GM19193 (cell line): ENCODE measurements at regions not wholly inside any gene's neighbourhood (a gene's known extent, or its start where the extent isn't known, plus 50 kb on each side); places are given as distances from the start of the nearest gene placed in this dataset.

Experiments used
- POLR2A ChIP-seq: IDR thresholded peaks from 4 replicates; pipeline ENCODE4 v1.6.1; 2011; ENCODE audit not compliant: insufficient read depth, insufficient read length; ENCODE audit errors: extremely low read depth

DNA sequence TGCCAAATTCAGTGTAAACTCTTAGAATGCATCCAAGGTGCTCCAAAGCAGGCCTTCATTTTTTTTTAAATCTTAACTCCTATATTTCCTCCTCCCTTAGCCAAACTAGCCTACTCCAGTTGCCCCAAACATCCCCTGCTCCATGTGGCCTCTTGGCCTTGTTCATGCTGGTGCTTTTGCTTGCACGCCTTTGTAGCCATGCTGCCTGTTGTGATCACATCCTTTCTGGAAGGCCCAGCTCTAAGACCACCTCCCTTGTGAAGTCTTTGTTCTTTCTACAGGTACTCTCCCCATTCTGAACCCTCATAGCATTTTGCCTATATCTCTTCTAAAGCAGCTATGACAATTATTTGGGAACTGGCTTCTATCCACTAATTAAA lies 375.3 kb upstream of the NFE2L3 start:
- TF ChIP-seq POLR2A, result no peak

DNA sequence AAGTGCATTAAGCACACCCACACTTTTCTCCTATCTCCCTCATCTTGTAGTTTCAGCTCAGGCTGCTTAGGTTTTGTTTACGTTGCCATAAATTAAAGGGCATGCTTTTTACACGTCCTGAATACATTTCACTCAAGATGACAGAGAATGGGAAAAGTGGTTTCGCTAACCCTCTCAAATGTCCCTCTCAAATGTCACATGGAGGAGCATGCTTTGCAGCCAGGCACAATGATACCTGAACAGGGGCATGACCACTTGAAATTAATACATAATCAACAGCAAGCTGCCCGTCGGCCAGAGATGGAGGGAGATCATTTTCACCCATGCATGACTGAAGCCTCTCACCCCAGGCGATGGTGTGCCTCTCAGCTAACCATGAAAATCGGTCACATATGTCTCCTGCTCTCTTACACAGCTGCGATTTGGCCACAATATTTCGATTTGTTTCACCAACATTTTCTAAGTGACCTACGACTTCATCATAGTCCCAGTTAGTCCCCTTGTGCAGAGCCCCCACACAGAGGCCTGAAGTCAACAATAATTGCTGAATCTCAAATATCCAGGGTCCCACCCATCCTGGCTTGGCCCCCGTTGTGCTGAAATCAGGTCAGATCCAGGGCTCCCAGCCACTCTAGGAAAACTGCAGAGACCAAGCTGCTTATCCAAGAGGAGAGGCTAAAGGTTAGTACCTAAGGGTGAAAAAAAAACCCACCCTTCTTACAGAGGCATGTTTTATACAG lies 373.9 kb upstream of the NFE2L3 start:
- no peak for TF ChIP-seq POLR2A

DNA sequence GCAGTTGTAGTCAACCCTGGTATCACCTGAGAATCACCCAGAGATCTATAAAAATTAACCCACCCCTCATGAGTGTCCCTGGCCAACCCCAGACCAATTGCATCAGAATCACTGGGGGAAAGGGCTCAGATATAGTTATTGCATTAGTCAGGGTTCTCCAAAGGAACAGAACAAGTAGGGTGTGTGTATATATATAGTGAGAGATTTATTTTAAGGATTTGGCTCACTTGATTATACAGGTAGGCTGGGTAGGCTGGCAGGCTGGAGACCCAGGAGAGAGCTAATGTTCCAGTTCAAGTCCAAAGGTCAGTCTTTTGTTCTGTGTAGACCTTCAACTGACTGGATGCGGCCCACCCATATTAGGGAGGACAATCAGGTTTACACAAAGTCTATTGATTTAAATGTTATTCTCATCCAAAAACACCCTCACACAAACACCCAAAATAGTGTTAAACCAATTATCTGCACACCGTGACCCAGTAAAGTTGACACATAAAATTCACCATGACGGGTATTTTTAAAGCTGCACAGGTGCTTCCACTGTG lies 372.9 kb upstream of the NFE2L3 start:
- no peak for TF ChIP-seq POLR2A

DNA sequence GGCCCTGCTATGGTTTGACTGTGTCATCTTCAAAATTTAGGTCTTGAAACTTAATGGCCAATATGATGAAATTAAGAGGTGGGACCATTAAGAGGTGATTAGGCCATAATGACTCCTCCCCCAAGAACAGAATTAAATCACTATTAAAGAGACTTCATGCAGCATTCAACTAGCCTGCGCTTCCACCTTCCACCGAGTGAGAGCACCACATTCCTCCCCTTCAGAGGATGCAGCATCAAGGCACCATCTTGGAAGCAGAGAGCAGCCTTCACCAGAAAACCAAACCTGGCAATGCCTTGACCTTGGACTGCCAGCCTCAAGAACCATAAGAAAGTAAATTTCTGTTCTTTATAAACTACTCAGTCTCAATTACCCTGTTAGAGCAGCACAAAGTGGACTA lies 371.1 kb upstream of the NFE2L3 start:
- no peak for TF ChIP-seq POLR2A

DNA sequence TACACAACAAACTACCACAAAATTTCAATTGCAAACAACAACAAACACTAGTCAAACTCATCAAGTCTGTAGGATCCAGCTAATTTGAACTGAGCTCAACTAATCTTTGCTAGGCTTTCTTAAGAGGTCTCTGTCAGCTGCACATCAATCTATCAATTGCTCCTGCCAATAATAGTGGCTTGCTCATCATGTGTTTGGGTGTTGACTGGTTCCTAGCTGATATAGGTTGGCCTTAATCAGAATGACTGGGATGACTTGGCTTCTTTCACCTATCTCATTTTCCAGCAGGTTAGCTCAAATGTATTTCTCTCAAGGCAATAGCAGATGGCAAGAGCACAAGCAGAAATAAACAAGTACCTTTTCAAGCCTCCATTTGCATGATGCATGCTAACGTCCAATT lies 370.3 kb upstream of the NFE2L3 start:
- TF ChIP-seq POLR2A, result no peak

DNA sequence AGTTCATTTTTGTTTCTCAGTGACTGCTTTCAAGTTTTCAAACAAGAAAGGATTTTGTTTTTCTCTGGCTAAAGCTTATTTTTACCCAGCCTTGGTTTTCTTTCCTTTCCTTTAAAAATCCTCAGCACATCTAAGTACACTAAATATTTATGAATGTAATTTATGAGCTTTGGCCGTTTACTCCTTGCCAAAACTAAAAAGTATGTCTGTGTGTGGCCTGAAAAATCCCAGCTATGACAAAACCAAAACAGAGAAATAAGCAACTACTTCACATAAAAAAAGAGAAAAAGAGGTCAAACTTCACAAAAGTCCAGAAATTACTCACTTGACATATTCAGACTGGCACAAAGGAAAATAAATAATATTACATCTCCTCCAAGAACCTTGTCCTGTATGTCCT lies 365.1 kb upstream of the NFE2L3 start:
- no peak for TF ChIP-seq POLR2A

DNA sequence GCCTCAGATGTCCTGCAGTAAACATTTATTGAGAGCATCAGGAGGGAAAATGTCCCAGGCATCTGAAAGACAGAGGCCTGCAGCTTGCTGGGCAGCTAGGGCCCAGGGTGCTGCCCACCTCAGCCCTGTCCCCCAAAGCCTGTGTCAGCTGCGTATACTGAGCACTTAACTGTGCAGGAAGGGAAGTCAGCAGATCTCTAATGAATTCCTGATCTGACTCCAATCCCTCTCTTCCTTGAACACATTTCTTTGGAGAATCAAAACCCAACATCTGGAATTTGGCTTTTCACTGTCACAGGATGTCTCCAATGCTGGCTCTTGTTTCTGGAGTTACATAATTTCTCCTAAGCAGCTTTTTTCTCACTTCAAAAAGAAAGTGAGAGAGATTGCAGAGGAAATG lies 364.7 kb upstream of the NFE2L3 start:
- TF ChIP-seq POLR2A, result no peak

DNA sequence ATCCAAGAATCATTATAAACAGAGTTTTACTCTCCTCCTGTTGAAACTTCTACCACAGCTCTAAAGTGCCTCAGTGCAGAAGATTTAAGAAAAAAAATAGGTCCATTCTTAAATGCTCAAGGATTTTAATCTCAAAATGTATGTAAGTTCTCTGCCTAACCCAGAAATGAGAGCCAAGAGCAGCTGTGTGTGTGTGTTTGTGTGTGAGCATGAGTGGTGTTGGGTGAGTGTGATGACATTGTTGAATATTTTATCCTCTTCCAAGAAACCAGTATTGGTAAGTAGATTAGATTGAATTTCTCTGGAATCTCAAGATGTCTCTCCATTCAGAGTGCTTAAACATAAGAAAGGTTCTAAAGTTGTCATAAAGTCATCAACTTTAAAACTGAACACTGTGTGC lies 363.6 kb upstream of the NFE2L3 start:
- no peak for TF ChIP-seq POLR2A

DNA sequence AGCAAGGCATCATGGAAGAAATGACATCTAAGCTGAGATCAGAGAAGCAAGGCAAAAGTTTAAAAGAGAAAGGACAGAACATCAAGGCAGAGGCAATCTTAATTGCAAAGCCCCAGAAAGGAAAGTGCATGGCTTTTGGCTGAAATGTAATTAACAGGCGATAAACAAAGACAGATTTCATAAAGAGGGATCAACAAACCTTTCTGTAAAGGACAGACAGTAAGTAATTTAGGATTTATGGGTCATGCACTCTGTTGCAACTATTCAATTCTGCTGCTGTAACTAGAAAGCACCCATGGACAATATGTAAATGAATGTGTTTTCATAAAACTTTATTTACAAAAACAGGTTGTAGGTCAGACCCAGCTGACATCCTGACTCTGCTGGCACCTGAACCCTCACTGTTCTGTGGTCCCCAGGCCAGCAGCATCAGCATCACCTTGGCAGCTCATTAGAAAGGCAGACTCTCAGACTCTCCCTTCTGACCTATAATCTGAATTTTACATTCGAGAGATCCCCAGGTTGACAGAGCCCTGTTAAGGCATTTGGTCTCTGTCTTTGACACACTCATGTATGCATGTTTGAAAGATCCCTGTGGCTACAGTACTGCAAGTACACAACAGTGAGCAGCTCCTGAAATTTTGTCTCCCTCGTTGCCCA lies 362.9 kb upstream of the NFE2L3 start:
- no peak for TF ChIP-seq POLR2A

DNA sequence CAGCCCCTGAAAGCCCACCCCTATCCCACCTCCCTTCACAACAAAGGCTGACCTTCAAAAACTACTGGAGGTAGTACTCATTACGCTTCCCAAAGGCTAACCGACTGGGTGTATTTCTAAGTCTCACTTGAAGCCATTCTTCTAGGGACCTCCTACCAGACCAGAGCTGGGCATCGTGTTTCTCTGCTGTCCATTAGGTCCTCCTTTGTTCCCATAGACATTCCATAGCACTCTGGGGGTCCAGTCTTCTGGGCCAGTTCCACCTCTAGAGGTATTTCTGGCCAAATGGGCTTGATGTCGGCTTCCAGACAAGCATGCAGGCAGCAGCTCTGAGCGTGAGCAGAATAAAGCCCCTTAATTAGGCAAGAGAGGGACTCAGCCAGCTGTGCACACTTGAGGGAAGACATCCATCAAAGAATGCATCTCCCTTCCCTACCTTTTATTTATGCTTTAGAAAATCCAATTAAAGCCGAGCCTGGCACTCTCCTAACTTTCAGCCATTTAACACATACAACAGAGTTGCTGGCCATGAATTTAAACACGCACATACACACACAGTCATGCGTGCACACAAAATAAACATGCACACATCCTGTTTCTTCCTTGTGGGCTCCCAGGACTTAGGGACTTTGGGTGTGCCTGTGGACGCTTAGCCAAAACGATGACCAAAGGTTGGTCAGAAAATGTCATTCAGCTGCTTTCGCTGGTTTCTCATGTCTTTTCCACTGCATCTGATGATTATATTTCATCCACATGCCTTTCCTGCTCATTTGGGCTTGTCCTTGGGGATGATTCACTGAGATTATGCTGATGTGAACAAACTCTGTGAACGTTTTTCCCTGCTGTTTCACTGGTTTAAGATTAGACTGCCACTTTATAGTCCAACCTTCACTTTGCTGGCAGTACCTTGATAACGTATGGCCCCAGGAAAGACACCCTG lies 362.0 kb upstream of the NFE2L3 start:
- no peak for TF ChIP-seq POLR2A

DNA sequence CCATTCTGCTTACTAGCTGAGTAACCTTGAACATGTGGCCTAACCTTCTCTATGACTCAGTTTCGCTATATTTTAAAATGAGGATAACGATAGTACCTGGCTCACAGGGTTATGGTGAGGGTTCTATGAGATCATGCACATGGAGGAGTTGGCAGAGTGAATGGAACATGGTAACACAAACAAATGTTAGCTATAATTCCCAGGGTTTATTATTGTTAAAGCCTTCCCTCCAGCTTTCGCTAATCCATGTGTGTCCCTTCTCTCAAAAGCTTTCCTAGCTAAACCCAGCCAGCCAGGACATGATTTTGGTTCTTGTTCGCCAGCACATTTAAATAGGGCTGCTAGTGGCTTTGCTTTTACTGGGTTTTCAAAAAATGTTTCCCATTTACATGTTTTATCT lies 361.0 kb upstream of the NFE2L3 start:
- TF ChIP-seq POLR2A, result no peak

DNA sequence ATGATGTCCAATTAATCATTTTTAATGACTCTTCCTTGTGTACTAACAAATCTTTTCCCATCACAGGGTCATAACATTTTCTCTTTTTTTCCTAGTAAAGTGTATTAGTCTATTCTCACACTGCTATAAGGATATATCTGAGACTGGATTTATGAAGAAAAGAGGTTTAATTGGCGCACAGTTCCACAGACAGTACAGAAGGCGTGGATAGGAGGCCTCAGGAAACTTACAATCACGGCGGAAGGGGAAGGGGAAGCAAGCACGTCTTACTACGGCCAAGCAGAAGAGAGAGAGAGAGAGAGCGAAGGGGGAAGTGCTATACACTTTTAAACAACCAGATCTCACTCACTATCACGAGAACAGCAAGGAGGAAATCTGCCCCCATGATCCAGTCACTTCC lies 359.4 kb upstream of the NFE2L3 start:
- no peak for TF ChIP-seq POLR2A

DNA sequence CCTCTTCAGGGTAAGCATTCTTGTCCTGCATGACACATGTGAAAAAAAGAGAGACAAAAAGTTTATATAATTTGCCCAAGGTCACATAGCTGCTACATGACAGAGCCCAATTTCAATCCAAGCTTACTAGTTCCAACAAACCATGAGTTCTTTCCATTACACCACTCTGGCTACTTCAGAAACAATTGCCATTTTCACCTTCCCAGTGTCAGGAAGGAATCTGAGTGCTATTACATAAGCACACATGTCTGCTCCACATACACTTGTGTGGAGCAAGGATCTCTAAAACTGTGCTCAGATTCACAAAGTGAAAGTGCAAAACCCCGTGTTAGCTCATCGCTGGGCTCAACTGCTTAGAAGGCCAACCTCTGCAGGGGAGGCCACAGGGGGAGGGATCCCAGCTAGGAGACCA lies 356.2 kb upstream of the NFE2L3 start:
- TF ChIP-seq POLR2A, result no peak

DNA sequence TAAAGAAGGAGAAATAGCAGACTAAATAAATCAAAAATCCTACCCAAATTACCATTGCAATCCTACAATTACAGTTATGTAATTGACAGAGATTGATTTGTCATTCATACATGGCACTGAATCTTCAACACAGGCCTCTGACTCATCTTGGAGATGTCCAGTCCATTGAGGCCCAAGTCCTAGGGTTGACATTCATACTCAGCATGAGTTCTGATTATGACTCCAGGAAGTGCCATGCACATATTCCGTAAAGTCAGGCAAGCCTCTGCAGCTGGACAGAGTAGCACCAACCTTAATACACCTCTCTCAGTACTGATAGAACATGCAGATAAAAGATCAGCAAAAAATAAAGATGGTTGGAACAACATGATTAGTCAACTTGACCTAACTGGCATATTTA lies 353.7 kb upstream of the NFE2L3 start:
- no peak for TF ChIP-seq POLR2A

DNA sequence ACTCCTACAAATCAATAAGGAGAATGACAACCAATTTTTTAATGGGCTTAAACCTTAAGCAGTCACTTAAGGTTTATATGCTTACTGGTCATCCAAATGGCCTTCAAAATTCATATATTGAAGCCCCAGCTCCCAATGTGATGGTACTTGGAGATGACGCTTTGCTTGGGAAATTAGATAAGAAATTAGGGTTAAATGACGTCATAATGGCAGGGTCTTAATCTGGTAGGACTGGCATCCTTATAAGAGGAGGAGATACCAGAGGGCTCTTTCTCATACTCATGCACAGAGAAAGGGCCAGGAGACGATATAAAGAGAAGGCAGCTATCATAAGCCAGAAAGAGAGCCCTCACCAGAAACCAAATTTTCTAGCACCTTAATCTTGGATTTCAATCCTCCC lies 350.8 kb upstream of the NFE2L3 start:
- no peak for TF ChIP-seq POLR2A
